A549 (cell line): ENCODE measurements at regions not wholly inside any gene's neighbourhood (a gene's known extent, or its start where the extent isn't known, plus 50 kb on each side); places are given as distances from the start of the nearest gene placed in this dataset.

Experiments
- ATAC-seq, 2 experiments: fragments of 200-7000 bp in 1 of 2; fragments of >200 bp in 1 of 2; cut with Nextera tagmentation in 1 of 2; cut with Tn5 transposase in 1 of 2; 3 replicates each; pipeline versions ENCODE4 v1.8.0 to v1.9.1; 2018 to 2020; ENCODE audit warnings: mild to moderate bottlenecking in 1 of 2, moderate library complexity in 1 of 2
- CTCF ChIA-PET: fragments of 300-600 bp; sonication (Branson Sonifier 250); formaldehyde crosslinking; extraction: SDS; loops from one replicate; lab custom pipeline; 2021; ENCODE audit warnings: antibody characterized with exemption, inconsistent platforms; lab: Yijun Ruan, JAX
- POLR2A ChIA-PET: fragments of 350-600 bp; formaldehyde crosslinking; extraction: SDS; loops from one replicate; lab custom pipeline; 2021; ENCODE audit warnings: antibody characterized with exemption, inconsistent platforms; lab: Yijun Ruan, JAX
- DNase-seq, 2 experiments: peaks; one replicate each; pipeline versions ENCODE4 v3.0.0 to v3.0.0-alpha.2; 2011 to 2016; ENCODE audit warnings: low read depth in 1 of 2, low spot score in 1 of 2
- FAIRE-seq: peaks from 2 replicates; lab custom pipeline; 2011; peaks lifted over from hg19 to GRCh38; lab: Jason Lieb, UNC
- H3K27ac ChIP-seq, 2 experiments: fragments of >200 bp; sonication (Bioruptor Twin); formaldehyde crosslinking; 3 replicates each; pipeline ENCODE4 v1.5.1; 2016 to 2017
- H3K4me1 ChIP-seq: fragments of >200 bp; sonication (Bioruptor Twin); formaldehyde crosslinking; 3 replicates; pipeline ENCODE4 v1.6.1; 2016
- H3K4me2 ChIP-seq: fragments of >200 bp; sonication (Bioruptor Twin); formaldehyde crosslinking; 3 replicates; pipeline ENCODE4 v1.6.1; 2016
- H3K4me3 ChIP-seq: fragments of >200 bp; sonication (Bioruptor Twin); formaldehyde crosslinking; 3 replicates; pipeline ENCODE4 v1.5.1; 2016
- H3K9me3 ChIP-seq: fragments of >200 bp; sonication (Bioruptor Twin); formaldehyde crosslinking; 3 replicates; pipeline ENCODE4 v1.6.1; 2016
- BHLHE40 ChIP-seq: IDR thresholded peaks from 2 replicates; pipeline ENCODE4 v1.6.1; 2012; ENCODE audit warnings: low read depth, low read length, inconsistent platforms
- CBX2 ChIP-seq: fragments of 200-600 bp; sonication (generic); IDR thresholded peaks from 2 replicates; pipeline ENCODE4 v1.6.1; 2016; ENCODE audit warnings: low read depth, mild to moderate bottlenecking, borderline replicate concordance
- CEBPB ChIP-seq, 2 experiments: fragments of >200 bp in 1 of 2; sonication (Bioruptor Twin) in 1 of 2; formaldehyde crosslinking in 1 of 2; IDR thresholded peaks; 2 replicates each; pipeline ENCODE4 v1.6.1; 2012 to 2016
- EHF ChIP-seq: fragments of 250-450 bp; sonication (Bioruptor Pico); IDR thresholded peaks from 2 replicates; pipeline ENCODE4 v1.5.0; 2020; ENCODE audit warnings: mild to moderate bottlenecking
- FOSL2 ChIP-seq, 2 experiments: fragments of 450-650 bp in 1 of 2; fragments of >200 bp in 1 of 2; sonication (Bioruptor Twin) in 1 of 2; formaldehyde crosslinking; IDR thresholded peaks; 2 replicates each; pipeline versions ENCODE4 v1.5.0 to v1.6.1; 2016 to 2020; ENCODE audit warnings: mild to moderate bottlenecking in 1 of 2, moderate library complexity in 1 of 2
- GATA3 ChIP-seq: IDR thresholded peaks from 2 replicates; pipeline ENCODE4 v1.6.1; 2012; ENCODE audit warnings: borderline replicate concordance
- HEYL ChIP-seq: fragments of 250-450 bp; sonication (Bioruptor Pico); IDR thresholded peaks from 2 replicates; pipeline ENCODE4 v1.8.0; 2021; ENCODE audit warnings: mild to moderate bottlenecking, moderate library complexity
- HOXB5 ChIP-seq: fragments of 250-450 bp; sonication (Bioruptor Pico); IDR thresholded peaks from 2 replicates; pipeline ENCODE4 v1.5.0; 2020; ENCODE audit warnings: mild to moderate bottlenecking, moderate library complexity
- JUNB ChIP-seq: fragments of >200 bp; sonication (Bioruptor Twin); formaldehyde crosslinking; IDR thresholded peaks from 2 replicates; pipeline ENCODE4 v1.6.1; 2016
- KDM1A ChIP-seq: fragments of 200-600 bp; sonication (generic); IDR thresholded peaks from 2 replicates; pipeline ENCODE4 v1.6.1; 2016; ENCODE audit warnings: low read depth, mild to moderate bottlenecking
- MAZ ChIP-seq: fragments of 150-350 bp; IDR thresholded peaks from 2 replicates; pipeline ENCODE4 v1.6.1; 2014; ENCODE audit warnings: antibody characterized with exemption, low read depth, low read length, borderline replicate concordance
- MYC ChIP-seq: IDR thresholded peaks from 2 replicates; pipeline ENCODE4 v1.6.1; 2012; ENCODE audit warnings: mild to moderate bottlenecking, inconsistent platforms, low read length, improper control_type of control experiment, borderline replicate concordance
- RAD21 ChIP-seq, 2 experiments: fragments of >200 bp in 1 of 2; sonication (Bioruptor Twin) in 1 of 2; formaldehyde crosslinking in 1 of 2; IDR thresholded peaks in 1 of 2; conservative IDR thresholded peaks in 1 of 2; 2 replicates in 1 of 2; 3 replicates in 1 of 2; pipeline ENCODE4 v1.6.1; 2012 to 2018; ENCODE audit warnings: inconsistent platforms in 1 of 2
- RARB ChIP-seq: fragments of 250-450 bp; sonication (Bioruptor Pico); IDR thresholded peaks from 2 replicates; pipeline ENCODE4 v1.8.0; 2021; ENCODE audit warnings: mild to moderate bottlenecking, moderate library complexity
- RCOR1 ChIP-seq: fragments of 150-350 bp; IDR thresholded peaks from 2 replicates; pipeline ENCODE4 v1.6.1; 2014; ENCODE audit warnings: antibody characterized with exemption, low read length, low read depth
- SMC3 ChIP-seq: fragments of >200 bp; sonication (Bioruptor Twin); formaldehyde crosslinking; IDR thresholded peaks from 3 replicates; pipeline ENCODE4 v1.6.1; 2018; ENCODE audit warnings: inconsistent platforms
- SREBF2 ChIP-seq: fragments of 450-650 bp; IDR thresholded peaks from 2 replicates; pipeline ENCODE4 v1.6.1; 2014; ENCODE audit warnings: mild to moderate bottlenecking, moderate library complexity
- TP53 ChIP-seq: fragments of 250-450 bp; sonication (Bioruptor Pico); IDR thresholded peaks from 2 replicates; pipeline ENCODE4 v1.5.0; 2021; ENCODE audit warnings: mild to moderate bottlenecking, moderate library complexity
- ZSCAN20 ChIP-seq: fragments of 250-450 bp; sonication (Bioruptor Pico); IDR thresholded peaks from 2 replicates; pipeline ENCODE4 v1.8.0; 2022; ENCODE audit warnings: mild to moderate bottlenecking, moderate library complexity
- WGBS: methylation state at CpG from one replicate; pipeline ENCODE4 v1.1.6; 2017; ENCODE audit errors: missing lambda C conversion rate; 5-methylcytosine and 5-hydroxymethylcytosine counted together
- TF ChIP-seq, protein P1 (sequence below): fragments of 250-450 bp; sonication (Bioruptor Pico); IDR thresholded peaks from 2 replicates; pipeline ENCODE4 v1.5.0; 2020; ENCODE audit warnings: low read depth, mild to moderate bottlenecking, moderate library complexity
- TF ChIP-seq, protein P2 (sequence below): fragments of 450-650 bp; IDR thresholded peaks from 2 replicates; pipeline ENCODE4 v1.6.1; 2014; ENCODE audit warnings: antibody characterized with exemption
- TF ChIP-seq, protein P3 (sequence below): fragments of 200-600 bp; sonication (generic); IDR thresholded peaks from 2 replicates; pipeline ENCODE4 v1.6.1; 2016; ENCODE audit warnings: antibody characterized with exemption, mild to moderate bottlenecking, moderate library complexity
- TF ChIP-seq, protein P4 (sequence below): IDR thresholded peaks from 2 replicates; pipeline ENCODE4 v1.6.1; 2012
- TF ChIP-seq, protein P5 (sequence below): IDR thresholded peaks from 2 replicates; pipeline ENCODE4 v1.6.1; 2012; ENCODE audit warnings: low read depth, borderline replicate concordance

DNA sequence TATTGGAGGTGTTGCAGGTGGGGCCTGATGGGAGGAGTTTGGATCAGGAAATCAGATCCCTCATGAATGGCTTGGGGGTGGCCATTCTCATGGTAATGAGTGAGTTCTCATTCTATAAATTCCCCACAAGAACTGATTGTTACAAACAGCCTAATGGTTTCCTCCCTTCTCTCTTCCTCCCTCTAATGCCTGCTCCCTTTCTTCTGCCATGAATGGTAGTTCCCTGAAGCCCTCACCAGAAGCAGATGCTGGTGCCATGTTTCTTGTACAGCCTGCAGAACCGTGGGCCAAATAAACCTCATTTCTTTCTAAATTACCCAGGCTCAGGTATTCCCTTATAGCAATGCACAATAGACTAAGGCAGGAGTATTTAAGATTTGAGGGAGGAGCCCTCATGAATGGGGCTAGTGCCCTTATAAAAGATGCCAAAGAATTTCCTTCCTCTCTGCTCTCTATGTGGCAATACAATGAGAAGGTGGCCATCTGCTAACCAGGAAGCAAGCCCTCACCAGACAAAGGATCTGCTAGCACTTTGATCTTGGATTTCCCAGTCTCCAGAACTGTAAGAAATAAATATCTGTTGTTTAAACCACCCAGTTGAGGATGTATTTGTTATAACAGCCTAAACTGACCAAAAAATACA lies 251.8 kb downstream of the ZEB2 start:
- H3K4me2 ChIP-seq = no peak overlapping the region
- no peaks in the 10 kb centered on the region for H3K9me3 ChIP-seq
- H3K4me3 ChIP-seq = no peak overlapping the region
- 22% methylated on average over 1 of the region's 1 CpG for WGBS
- no peak overlapping the region for H3K27ac ChIP-seq
- no peak for ATAC-seq
- no peak for DNase-seq
- no peak for TF ChIP-seq EHF (CRISPR knock-in tag)
- no peak for TF ChIP-seq FOSL2 (IDR thresholded peaks at IDR 0.05)
- TF ChIP-seq FOSL2 (CRISPR knock-in tag; IDR thresholded peaks at IDR 0.05) = no peak
- TF ChIP-seq RAD21 (conservative IDR thresholded peaks at IDR 0.05 in 1 of 2, IDR thresholded peaks at IDR 0.05 in 1 of 2) = no peak
- no peak for TF ChIP-seq RARB
- TF ChIP-seq, protein P1, sequence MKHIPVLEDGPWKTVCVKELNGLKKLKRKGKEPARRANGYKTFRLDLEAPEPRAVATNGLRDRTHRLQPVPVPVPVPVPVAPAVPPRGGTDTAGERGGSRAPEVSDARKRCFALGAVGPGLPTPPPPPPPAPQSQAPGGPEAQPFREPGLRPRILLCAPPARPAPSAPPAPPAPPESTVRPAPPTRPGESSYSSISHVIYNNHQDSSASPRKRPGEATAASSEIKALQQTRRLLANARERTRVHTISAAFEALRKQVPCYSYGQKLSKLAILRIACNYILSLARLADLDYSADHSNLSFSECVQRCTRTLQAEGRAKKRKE (CRISPR knock-in tag) = no peak
- TF ChIP-seq CBX2 = no peak
- no peak for TF ChIP-seq BHLHE40
- no peak for TF ChIP-seq ZSCAN20 (CRISPR knock-in tag)
- TF ChIP-seq SREBF2 = no peak
- no peaks in the 10 kb centered on the region for H3K4me1 ChIP-seq
- ChIA-PET CTCF (no interaction called here), POLR2A (no interaction called here)
- FAIRE-seq = no peak

DNA sequence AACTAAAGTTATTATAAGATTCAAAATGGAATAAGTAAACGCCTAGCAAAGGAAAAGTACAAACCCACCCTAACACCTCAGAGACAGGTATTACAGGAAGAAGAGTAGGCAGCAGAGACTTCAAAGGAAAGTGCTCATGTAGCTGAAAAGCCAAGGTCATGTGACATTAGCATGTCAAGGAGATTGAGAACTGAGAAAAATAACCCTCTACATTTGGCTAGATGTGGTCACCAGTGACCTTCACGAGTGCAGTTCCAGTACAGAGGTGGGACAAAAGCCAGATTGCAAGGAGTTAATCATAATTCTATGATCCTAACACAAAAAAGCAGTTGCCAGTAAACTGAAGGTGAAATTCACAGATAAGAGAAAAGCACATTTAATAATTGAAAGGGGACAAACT lies 252.7 kb downstream of the ZEB2 start:
- CTCF ChIA-PET = no interaction called here
- POLR2A ChIA-PET = no interaction called here
- WGBS = 43% methylated on average over 2 of the region's 2 CpGs
- no peak for FAIRE-seq
- no peak for ATAC-seq
- no peak overlapping the region for H3K27ac ChIP-seq
- TF ChIP-seq JUNB (no peak), CBX2 (no peak), HEYL (CRISPR knock-in tag) (no peak), TP53 (CRISPR knock-in tag) (no peak), GATA3 (no peak), SMC3 (no peak), HOXB5 (CRISPR knock-in tag) (no peak), MYC (no peak), CEBPB (IDR thresholded peaks at IDR 0.05) (no peak), ZSCAN20 (CRISPR knock-in tag) (no peak), MAZ (no peak), RCOR1 (no peak), KDM1A (no peak), EHF (CRISPR knock-in tag) (no peak)
- TF ChIP-seq, protein P2, sequence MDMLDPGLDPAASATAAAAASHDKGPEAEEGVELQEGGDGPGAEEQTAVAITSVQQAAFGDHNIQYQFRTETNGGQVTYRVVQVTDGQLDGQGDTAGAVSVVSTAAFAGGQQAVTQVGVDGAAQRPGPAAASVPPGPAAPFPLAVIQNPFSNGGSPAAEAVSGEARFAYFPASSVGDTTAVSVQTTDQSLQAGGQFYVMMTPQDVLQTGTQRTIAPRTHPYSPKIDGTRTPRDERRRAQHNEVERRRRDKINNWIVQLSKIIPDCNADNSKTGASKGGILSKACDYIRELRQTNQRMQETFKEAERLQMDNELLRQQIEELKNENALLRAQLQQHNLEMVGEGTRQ = no peak
- TF ChIP-seq, protein P3, sequence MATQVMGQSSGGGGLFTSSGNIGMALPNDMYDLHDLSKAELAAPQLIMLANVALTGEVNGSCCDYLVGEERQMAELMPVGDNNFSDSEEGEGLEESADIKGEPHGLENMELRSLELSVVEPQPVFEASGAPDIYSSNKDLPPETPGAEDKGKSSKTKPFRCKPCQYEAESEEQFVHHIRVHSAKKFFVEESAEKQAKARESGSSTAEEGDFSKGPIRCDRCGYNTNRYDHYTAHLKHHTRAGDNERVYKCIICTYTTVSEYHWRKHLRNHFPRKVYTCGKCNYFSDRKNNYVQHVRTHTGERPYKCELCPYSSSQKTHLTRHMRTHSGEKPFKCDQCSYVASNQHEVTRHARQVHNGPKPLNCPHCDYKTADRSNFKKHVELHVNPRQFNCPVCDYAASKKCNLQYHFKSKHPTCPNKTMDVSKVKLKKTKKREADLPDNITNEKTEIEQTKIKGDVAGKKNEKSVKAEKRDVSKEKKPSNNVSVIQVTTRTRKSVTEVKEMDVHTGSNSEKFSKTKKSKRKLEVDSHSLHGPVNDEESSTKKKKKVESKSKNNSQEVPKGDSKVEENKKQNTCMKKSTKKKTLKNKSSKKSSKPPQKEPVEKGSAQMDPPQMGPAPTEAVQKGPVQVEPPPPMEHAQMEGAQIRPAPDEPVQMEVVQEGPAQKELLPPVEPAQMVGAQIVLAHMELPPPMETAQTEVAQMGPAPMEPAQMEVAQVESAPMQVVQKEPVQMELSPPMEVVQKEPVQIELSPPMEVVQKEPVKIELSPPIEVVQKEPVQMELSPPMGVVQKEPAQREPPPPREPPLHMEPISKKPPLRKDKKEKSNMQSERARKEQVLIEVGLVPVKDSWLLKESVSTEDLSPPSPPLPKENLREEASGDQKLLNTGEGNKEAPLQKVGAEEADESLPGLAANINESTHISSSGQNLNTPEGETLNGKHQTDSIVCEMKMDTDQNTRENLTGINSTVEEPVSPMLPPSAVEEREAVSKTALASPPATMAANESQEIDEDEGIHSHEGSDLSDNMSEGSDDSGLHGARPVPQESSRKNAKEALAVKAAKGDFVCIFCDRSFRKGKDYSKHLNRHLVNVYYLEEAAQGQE = no peak
- TF ChIP-seq, protein P4, sequence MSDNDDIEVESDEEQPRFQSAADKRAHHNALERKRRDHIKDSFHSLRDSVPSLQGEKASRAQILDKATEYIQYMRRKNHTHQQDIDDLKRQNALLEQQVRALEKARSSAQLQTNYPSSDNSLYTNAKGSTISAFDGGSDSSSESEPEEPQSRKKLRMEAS = no peak
- TF ChIP-seq, protein P5, sequence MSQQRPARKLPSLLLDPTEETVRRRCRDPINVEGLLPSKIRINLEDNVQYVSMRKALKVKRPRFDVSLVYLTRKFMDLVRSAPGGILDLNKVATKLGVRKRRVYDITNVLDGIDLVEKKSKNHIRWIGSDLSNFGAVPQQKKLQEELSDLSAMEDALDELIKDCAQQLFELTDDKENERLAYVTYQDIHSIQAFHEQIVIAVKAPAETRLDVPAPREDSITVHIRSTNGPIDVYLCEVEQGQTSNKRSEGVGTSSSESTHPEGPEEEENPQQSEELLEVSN = no peak
- no peaks in the 10 kb centered on the region for H3K9me3 ChIP-seq
- no peaks in the 10 kb centered on the region for H3K4me1 ChIP-seq
- H3K4me2 ChIP-seq = no peak overlapping the region
- H3K4me3 ChIP-seq = no peak overlapping the region
- DNase-seq = no peak
